MM.1S (cell line): ENCODE measurements at regions not wholly inside any gene's neighbourhood (a gene's known extent, or its start where the extent isn't known, plus 50 kb on each side); places are given as distances from the start of the nearest gene placed in this dataset.

Experiments
- EZH2 ChIP-seq: fragments of 300-600 bp; sonication (generic); optimal IDR thresholded peaks from 2 replicates; pipeline ENCODE3; 2017; ENCODE audit warnings: low read depth, mild to moderate bottlenecking, antibody characterized with exemption, low read length, mixed read lengths
- EZH2phosphoT487 ChIP-seq: fragments of 300-600 bp; sonication (generic); IDR thresholded peaks from 2 replicates; pipeline ENCODE4 v1.6.1; 2018; ENCODE audit warnings: antibody characterized with exemption, low read length
- TF ChIP-seq, protein P1 (sequence below): fragments of 300-600 bp; sonication (generic); IDR thresholded peaks from 2 replicates; pipeline ENCODE4 v1.5.1; 2016; ENCODE audit warnings: antibody characterized with exemption, low read length, mixed read lengths

DNA sequence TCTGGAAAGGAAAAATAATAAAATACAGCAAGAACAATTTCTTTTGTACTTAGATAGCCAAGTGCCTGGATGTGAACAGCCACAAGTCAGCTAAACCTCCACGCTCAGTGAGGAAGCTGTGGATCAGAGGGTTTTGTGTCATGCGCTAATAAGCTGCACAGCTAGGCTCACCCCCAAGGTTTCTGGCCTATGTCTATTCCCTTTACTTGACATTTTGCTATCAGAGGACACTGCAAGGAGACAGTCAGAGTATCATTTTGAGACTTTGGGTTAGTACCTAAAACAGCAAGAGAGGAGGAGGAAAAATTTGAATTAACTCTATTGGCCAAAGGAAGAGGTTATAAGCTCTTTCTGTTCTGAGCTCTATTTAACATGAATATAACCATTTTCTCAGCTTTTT lies 139.3 kb downstream of the KCNJ2 start:
- TF ChIP-seq, protein P1, sequence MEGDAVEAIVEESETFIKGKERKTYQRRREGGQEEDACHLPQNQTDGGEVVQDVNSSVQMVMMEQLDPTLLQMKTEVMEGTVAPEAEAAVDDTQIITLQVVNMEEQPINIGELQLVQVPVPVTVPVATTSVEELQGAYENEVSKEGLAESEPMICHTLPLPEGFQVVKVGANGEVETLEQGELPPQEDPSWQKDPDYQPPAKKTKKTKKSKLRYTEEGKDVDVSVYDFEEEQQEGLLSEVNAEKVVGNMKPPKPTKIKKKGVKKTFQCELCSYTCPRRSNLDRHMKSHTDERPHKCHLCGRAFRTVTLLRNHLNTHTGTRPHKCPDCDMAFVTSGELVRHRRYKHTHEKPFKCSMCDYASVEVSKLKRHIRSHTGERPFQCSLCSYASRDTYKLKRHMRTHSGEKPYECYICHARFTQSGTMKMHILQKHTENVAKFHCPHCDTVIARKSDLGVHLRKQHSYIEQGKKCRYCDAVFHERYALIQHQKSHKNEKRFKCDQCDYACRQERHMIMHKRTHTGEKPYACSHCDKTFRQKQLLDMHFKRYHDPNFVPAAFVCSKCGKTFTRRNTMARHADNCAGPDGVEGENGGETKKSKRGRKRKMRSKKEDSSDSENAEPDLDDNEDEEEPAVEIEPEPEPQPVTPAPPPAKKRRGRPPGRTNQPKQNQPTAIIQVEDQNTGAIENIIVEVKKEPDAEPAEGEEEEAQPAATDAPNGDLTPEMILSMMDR: no peak
- TF ChIP-seq EZH2: no peak
- TF ChIP-seq EZH2phosphoT487: no peak
